Esophagus (tissue), 2 donors: ENCODE measurements at regions not wholly inside any gene's neighbourhood (a gene's known extent, or its start where the extent isn't known, plus 50 kb on each side); places are given as distances from the start of the nearest gene placed in this dataset.
A peak's percentile ranks its signal among the peaks of the same experiment; 100 is the strongest.

Experiments used
- H3K27ac ChIP-seq, 2 donors: one replicate each; pipeline ENCODE4 v1.5.1; 2013; ENCODE audit warnings: low read depth in 2 of 2, mild to moderate bottlenecking in 2 of 2, inconsistent platforms in 1 of 2, low read length in 1 of 2, moderate library complexity in 1 of 2
- H3K27me3 ChIP-seq, 2 donors: one replicate each; pipeline ENCODE4 v1.6.1; 2013; ENCODE audit warnings: low read length in 2 of 2, control low read depth in 1 of 2, mild to moderate bottlenecking in 1 of 2; ENCODE audit not compliant: insufficient read depth in 2 of 2, control insufficient read depth in 1 of 2
- H3K36me3 ChIP-seq, 2 donors: one replicate each; pipeline ENCODE4 v1.6.1; 2013; ENCODE audit warnings: low read length in 1 of 2; ENCODE audit not compliant: control insufficient read depth in 2 of 2, insufficient read depth in 2 of 2
- H3K4me1 ChIP-seq, 2 donors: one replicate each; pipeline ENCODE4 v1.6.1; 2013; ENCODE audit warnings: low read length in 1 of 2; ENCODE audit not compliant: control insufficient read depth in 2 of 2, insufficient read depth in 2 of 2
- H3K4me3 ChIP-seq, 2 donors: one replicate each; pipeline ENCODE4 v1.5.1; 2013; ENCODE audit warnings: low read length in 2 of 2, mild to moderate bottlenecking in 2 of 2, low read depth in 1 of 2, moderate library complexity in 1 of 2
- H3K9me3 ChIP-seq, 2 donors: one replicate each; pipeline ENCODE4 v1.6.1; 2013; ENCODE audit warnings: mild to moderate bottlenecking in 2 of 2, low read depth in 1 of 2, low read length in 1 of 2, moderate library complexity in 1 of 2; ENCODE audit not compliant: control insufficient read depth in 2 of 2, insufficient read depth in 1 of 2
- WGBS, 2 donors: extraction: QIAGEN DNeasy Blood & Tissue Kit; methylation state at CpG; one replicate each; pipeline ENCODE4 v1.1.7; 2013; 5-methylcytosine and 5-hydroxymethylcytosine counted together
- donor health status: healthy with polysubstance abuse.
- donor health status: Bipolar disorder and iron deficiency.

- Histone ChIP-seq H3K4me1 (no peaks in the 10 kb centered on the region), H3K36me3 (no peaks in the 10 kb centered on the region), H3K27ac (no peak overlapping the region), H3K4me3 (no peak overlapping the region), H3K9me3 (no peaks in the 10 kb centered on the region), H3K27me3 (no peaks in the 10 kb centered on the region)
- WGBS, 2 donors = 65 to 67% methylated on average over 8 of the region's 8 CpGs
These were observed 373.8 kb upstream of the MMS22L start for GRCh38 chr6:97656706-97657350.

GRCh38 chr6:97658090-97658489 is 375.1 kb upstream of the MMS22L start:
- 43 to 55% methylated on average over 2 of the region's 2 CpGs for WGBS, 2 donors
- no peaks in the 10 kb centered on the region for H3K27me3 ChIP-seq
- no peak overlapping the region for H3K4me3 ChIP-seq
- H3K27ac ChIP-seq = no peak overlapping the region
- no peaks in the 10 kb centered on the region for H3K36me3 ChIP-seq
- H3K4me1 ChIP-seq = no peaks in the 10 kb centered on the region
- H3K9me3 ChIP-seq = no peaks in the 10 kb centered on the region

GRCh38 chr6:97663252-97663651 is 380.2 kb upstream of the MMS22L start:
- no peak overlapping the region for H3K4me3 ChIP-seq
- no peaks in the 10 kb centered on the region for H3K9me3 ChIP-seq
- H3K36me3 ChIP-seq = no peaks in the 10 kb centered on the region
- no peak overlapping the region for H3K27ac ChIP-seq
- no peaks in the 10 kb centered on the region for H3K27me3 ChIP-seq
- H3K4me1 ChIP-seq = no peaks in the 10 kb centered on the region

DNA sequence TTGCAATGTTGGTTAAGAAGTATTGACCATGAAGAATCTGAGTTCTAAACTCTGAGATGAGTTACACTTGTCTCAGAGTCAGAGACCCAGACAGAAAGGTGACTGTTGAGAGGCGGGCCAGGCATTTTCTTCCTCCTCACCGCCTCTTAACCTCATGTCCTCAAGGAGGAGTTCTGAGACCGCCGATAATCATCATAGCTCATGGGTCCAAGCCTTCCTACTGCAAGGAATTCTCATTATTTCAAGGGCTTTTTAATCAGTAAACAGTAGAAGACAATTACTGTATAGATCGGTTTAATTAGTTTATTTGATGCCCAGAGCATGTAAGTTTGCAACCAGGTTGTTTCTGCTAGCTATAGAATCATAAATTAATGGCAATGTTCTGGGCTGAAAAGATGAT is 382.4 kb upstream of the MMS22L start:
- Histone ChIP-seq H3K27ac (no peak overlapping the region), H3K4me3 (no peak overlapping the region), H3K27me3 (no peaks in the 10 kb centered on the region), H3K36me3 (no peaks in the 10 kb centered on the region), H3K9me3 (no peaks in the 10 kb centered on the region), H3K4me1 (peaks cover 0 to 3% of the 10 kb centered on the region in 2 donors)
- 85 to 86% methylated on average over 5 of the region's 5 CpGs for WGBS, 2 donors

DNA sequence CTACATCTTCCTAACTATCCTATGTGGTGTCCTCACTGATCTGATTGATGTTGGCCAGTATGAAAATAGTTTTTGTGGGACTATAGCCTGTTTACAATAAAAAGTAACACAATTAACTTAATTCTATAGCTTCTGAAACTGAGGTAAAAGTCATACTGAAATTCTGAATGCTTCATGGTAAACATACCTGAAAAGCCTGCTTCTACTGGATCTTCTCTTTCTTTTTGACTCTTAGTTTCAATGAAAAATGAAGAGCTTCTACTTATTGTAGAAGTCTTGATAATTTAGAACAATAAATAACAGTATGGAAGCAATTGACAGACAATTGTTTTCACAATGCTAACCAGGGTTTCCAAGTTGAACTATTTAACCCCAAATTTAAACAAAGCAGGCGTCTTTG is 383.9 kb upstream of the MMS22L start:
- H3K36me3 ChIP-seq = no peaks in the 10 kb centered on the region
- peaks cover 0 to 3% of the 10 kb centered on the region in 2 donors for H3K4me1 ChIP-seq
- no peaks in the 10 kb centered on the region for H3K9me3 ChIP-seq
- H3K27me3 ChIP-seq = no peaks in the 10 kb centered on the region
- WGBS, 2 donors = 52 to 77% methylated on average over 1 of the region's 1 CpG
- H3K27ac ChIP-seq = no peak overlapping the region
- no peak overlapping the region for H3K4me3 ChIP-seq

- H3K4me3 ChIP-seq = no peak overlapping the region
- H3K27ac ChIP-seq = no peak overlapping the region
- WGBS, 2 donors = 17 to 22% methylated on average over 11 of the region's 11 CpGs
- no peaks in the 10 kb centered on the region for H3K9me3 ChIP-seq
- no peaks in the 10 kb centered on the region for H3K27me3 ChIP-seq
- peaks cover 0 to 3% of the 10 kb centered on the region in 2 donors for H3K4me1 ChIP-seq
- H3K36me3 ChIP-seq = no peaks in the 10 kb centered on the region
These were observed 385.7 kb upstream of the MMS22L start for GRCh38 chr6:97668716-97669115.

GRCh38 chr6:97669191-97670031 is 386.4 kb upstream of the MMS22L start:
- Histone ChIP-seq H3K36me3 (no peaks in the 10 kb centered on the region), H3K9me3 (no peaks in the 10 kb centered on the region), H3K4me1 (peaks cover 0 to 3% of the 10 kb centered on the region in 2 donors), H3K27me3 (no peaks in the 10 kb centered on the region), H3K27ac (no peak overlapping the region), H3K4me3 (peak overlapping the region in 1 of 2 donors; percentile 20)
- WGBS, 2 donors = 13 to 15% methylated on average over 15 of the region's 15 CpGs

DNA sequence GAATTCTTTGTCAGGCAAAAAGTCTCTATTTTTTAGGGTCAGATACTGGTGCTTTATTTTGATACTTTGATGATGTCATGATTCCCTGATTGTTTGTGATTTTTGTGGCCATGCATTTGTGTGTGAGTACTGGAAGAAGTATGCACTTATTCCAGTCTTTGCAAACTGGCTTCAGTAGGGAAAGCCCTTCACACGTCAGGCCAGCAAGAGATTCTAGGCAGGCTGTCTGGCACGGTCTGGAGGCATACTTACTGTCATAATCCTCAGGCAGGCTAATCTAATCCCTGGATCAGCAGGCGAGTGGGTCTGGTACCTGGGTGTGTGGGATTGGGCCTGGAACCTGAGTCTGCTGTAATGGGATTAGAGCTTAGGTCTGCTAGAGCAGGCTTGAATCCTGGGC is 391.8 kb upstream of the MMS22L start:
- WGBS, 2 donors = 78 to 83% methylated on average over 3 of the region's 3 CpGs
- Histone ChIP-seq H3K4me1 (no peaks in the 10 kb centered on the region), H3K9me3 (no peaks in the 10 kb centered on the region), H3K36me3 (no peaks in the 10 kb centered on the region), H3K4me3 (no peak overlapping the region), H3K27me3 (no peaks in the 10 kb centered on the region), H3K27ac (no peak overlapping the region)

- no peaks in the 10 kb centered on the region for H3K9me3 ChIP-seq
- 72 to 81% methylated on average over 2 of the region's 2 CpGs for WGBS, 2 donors
- H3K4me3 ChIP-seq = no peak overlapping the region
- no peaks in the 10 kb centered on the region for H3K36me3 ChIP-seq
- H3K27me3 ChIP-seq = no peaks in the 10 kb centered on the region
- no peaks in the 10 kb centered on the region for H3K4me1 ChIP-seq
- H3K27ac ChIP-seq = no peak overlapping the region
These were observed 394.6 kb upstream of the MMS22L start for GRCh38 chr6:97677626-97678025.

GRCh38 chr6:97687916-97688315 is 404.9 kb upstream of the MMS22L start:
- no peaks in the 10 kb centered on the region for H3K9me3 ChIP-seq
- no peaks in the 10 kb centered on the region for H3K36me3 ChIP-seq
- H3K27ac ChIP-seq = no peak overlapping the region
- 85 to 89% methylated on average over 2 of the region's 2 CpGs for WGBS, 2 donors
- H3K27me3 ChIP-seq = no peaks in the 10 kb centered on the region
- H3K4me1 ChIP-seq = no peaks in the 10 kb centered on the region
- no peak overlapping the region for H3K4me3 ChIP-seq
